ENCODE measurements at regions not wholly inside any gene's neighbourhood (a gene's known extent, or its start where the extent isn't known, plus 50 kb on each side); places are given as distances from the start of the nearest gene placed in this dataset.

DNA sequence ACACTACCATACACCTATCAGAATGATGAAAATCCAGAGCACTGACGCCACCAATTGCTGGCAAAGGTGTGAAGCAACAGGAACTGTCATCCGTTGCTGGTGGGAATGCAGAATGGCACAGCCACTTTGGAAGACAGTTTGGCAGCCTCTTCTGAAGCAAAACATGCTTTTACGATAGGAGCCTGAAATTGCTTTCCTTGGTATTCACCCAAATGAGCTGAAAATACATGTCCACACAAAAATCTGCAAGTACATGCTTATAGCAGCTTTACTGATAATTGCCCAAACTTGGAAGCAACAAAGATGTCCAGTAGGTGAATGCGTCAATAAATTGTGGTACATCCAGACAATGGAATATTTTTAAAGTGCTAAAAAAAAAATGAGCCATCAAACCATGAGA lies 322.8 kb upstream of the FAT1 start:
- TF ChIP-seq, protein P1, sequence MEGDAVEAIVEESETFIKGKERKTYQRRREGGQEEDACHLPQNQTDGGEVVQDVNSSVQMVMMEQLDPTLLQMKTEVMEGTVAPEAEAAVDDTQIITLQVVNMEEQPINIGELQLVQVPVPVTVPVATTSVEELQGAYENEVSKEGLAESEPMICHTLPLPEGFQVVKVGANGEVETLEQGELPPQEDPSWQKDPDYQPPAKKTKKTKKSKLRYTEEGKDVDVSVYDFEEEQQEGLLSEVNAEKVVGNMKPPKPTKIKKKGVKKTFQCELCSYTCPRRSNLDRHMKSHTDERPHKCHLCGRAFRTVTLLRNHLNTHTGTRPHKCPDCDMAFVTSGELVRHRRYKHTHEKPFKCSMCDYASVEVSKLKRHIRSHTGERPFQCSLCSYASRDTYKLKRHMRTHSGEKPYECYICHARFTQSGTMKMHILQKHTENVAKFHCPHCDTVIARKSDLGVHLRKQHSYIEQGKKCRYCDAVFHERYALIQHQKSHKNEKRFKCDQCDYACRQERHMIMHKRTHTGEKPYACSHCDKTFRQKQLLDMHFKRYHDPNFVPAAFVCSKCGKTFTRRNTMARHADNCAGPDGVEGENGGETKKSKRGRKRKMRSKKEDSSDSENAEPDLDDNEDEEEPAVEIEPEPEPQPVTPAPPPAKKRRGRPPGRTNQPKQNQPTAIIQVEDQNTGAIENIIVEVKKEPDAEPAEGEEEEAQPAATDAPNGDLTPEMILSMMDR (IDR thresholded peaks at IDR 0.05): no peak
- TF ChIP-seq POLR2A (IDR thresholded peaks at IDR 0.05): no peak

Data from body of pancreas (tissue), 4 donors.